SK-MEL-5 (cell line): ENCODE measurements at regions not wholly inside any gene's neighbourhood (a gene's known extent, or its start where the extent isn't known, plus 50 kb on each side); places are given as distances from the start of the nearest gene placed in this dataset.
A peak's percentile ranks its signal among the peaks of the same experiment; 100 is the strongest.
"Not testable (repeated sequence)": the region's sequence is repeated elsewhere in the genome, so short reads cannot be mapped to it uniquely, and the experiment has no call there.

Experiments used
- DNase-seq: peaks from one replicate; pipeline ENCODE4 v3.0.0-alpha.2; 2016; ENCODE audit warnings: low read depth, low spot score
- in situ Hi-C: cut with HindIII; loops from 2 replicates; pipeline ENCODE4 v1.10.0; 2016; ENCODE audit warnings: low sequenced_read_pairs, high pct_unique_total_duplicates, low pct_unique_long_range_greater_than_20kb

DNA sequence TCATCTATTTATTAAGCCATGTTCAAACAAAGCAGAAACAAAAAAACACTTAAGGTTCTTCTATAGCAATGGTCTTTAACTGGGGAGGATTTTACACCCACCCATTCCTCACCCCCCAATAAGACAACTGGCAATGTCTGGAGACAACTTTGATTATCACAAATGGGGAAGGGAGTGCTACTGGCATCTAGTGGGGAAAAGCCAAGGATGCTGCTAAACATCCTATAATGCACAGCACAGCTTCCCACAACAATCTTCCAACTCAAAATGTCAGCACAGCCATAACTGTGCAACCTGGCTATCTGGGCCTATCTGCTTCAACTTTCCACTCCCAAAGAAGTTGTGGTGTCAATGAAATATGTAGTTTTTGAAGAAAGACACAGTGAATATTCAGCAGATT, 1044.4 kb downstream of the CDH8 start:
- in situ Hi-C loops = no loop called here
- DNase-seq = peak; percentile 15

DNA sequence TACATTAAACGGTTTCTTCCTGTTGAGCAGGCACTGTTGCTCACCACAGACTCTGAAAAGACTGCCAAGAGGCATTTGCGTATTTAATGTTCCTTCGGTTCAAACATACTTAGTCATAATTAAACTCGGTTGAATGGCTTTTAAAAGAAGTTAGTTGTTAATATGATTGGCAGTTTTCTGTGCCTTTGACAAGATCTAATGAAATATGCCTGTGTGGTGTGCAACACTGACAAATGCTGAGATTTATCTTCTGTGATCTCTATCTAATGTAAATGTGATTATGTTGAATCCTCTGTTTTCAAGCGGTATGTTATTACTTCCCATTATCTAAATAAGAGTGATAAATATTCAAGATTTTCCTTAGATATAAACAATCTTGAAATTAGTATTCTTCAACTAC, 1046.6 kb downstream of the CDH8 start:
- DNase-seq = no peak
- in situ Hi-C loops = no loop called here

DNA sequence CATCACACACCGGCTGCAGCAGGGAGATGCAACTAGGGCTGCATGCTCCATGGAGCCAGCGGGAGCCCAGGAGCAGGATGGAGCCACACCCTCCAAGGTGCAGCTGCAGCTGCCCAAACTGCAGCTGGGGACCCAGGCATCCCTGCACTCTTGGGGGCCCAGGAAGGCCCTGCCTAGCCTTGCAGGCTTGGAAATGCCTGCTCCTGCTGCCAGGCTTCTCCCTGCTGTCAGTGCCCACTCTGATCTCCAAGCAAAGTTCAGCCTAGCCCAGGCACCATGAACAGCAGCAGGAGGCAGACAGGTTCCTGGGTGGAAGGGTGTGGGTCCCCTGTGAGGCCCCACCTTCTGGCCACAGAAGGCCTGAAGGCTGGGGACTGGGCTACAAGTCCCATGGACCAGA, 1057.1 kb downstream of the CDH8 start:
- in situ Hi-C loops = no loop called here
- DNase-seq = no peak

DNA sequence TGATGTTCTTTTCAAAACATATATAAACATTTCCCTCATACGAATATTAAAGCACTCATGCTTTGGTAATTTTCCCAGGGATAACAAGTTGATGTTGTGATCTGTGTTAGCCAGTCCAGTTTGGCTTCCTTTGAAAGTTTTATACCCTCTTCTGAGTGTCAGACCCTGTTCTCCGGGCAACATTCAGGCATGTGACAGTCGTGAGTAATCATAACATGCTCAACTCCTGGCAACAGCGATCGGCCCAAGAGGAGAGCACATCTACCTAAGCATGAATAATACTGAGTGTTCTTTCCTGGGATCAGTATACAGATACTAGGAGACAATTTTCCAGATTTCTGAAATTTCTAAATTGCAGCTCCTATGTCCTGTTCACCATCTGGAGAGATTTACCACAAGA, 1086.4 kb downstream of the CDH8 start:
- in situ Hi-C loops = no loop called here
- DNase-seq = no peak

DNA sequence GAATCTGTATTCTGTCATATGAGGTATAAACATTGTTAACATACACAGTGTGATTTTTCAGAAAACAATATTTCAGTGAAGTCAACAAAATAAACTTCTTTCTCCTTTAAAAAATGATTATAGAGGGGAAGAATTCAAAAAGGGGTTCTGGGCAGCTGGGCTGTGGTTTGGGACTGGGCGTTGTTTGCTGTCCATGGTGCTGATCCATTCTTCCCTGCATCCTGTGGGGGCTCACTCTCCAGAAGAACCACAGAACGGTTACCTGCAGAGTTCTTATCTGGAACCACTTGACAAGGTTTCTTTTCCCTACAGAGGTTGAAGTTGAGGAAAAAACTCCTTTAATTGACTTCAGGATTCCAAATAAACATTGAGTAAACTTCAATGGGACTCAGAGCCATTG, 1091.0 kb downstream of the CDH8 start:
- in situ Hi-C loops = no loop called here
- DNase-seq = no peak

DNA sequence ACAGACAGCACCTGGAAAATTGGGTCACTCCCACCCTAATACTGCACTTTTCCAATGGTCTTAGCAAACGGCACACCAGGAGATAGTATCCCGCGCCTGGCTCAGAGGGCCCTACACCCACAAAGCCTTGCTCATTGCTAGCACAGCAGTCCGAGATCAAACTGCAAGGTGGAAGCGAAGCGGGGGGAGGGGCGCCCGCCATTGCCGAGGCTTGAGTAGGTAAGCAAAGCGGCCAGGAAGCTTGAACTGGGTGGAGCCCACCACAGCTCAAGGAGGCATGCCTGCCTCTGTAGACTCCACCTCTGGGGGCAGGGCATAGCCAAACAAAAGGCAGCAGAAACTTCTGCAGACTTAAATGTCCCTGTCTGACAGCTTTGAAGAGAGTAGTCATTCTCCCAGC, 1100.0 kb downstream of the CDH8 start:
- DNase-seq, in situ Hi-C loops: not testable (repeated sequence)

DNA sequence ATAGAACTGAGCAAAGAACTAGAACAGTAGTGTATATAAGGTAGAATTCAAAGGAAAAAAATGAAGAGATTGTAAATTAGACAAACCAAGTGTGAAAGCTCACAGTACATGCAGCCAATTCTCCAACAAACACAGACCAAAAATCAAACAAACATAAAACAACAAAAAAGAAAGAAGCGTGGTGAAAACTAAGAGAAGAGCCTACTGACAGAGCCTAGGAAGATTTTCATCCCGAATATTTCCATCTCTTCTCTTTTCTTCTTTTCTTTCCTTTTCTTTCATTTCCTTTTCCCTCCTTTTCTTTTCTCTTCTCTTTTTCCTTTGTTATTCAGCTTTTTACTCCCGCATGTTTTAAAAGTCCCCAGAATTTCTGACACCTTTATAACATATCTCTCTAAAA, 1103.6 kb downstream of the CDH8 start:
- in situ Hi-C loops = no loop called here
- DNase-seq = no peak

DNA sequence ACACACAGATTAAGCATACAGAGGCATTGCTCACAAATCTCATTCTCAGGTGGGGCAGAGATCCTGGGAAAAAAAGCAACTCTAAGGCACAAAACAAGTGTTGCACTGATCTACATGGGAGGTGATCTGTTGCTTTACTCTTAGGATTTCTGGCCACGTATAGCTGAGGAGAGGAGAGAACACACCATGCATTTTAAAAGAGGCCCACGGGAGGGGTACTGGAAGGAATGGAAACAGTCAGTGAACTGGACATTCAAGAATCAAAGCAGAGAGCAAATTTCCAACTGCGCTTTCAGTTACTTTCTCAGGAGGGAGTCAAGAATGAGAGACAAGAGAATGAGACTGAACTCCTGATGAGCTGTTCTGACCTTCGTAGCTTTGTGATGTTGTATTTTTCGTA, 1105.9 kb downstream of the CDH8 start:
- in situ Hi-C loops = no loop called here
- DNase-seq = no peak

DNA sequence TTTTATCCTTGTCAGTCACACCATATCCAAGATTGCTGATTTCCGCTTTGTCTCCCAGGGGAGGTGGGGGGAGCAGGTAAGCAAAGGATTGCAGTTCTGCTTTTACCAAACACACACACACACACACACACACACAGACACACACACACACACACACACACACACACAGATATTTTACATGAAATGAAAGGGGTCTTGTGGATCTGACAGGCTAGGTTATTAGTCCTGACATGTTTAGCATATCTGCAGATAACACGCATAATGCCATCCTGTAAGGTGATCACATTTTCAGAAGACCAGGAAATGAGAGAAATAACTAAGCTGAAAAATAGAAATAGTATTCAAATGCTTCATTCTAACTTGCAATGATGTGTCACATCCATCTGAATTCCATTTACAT, 1113.3 kb downstream of the CDH8 start:
- no peak for DNase-seq
- in situ Hi-C loops = no loop called here

DNA sequence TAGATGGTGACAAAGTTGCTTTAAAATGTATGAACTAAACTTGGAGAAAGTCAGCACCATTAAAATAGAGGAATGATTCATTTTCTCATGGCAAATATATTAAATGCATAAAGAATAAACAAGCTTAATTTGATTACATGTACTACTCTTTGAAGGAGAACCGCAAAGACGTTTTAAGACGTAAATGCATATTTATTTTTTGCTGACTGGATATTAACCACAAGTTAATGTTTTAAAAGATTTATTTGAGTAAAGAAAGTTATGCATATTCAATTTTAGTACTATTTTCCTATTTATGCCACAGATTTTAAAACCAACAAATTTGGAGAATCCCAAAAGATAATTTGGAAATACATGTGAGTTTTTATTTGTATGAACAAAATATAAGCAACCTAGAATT, 1121.9 kb downstream of the CDH8 start:
- no peak for DNase-seq
- in situ Hi-C loops = no loop called here

DNA sequence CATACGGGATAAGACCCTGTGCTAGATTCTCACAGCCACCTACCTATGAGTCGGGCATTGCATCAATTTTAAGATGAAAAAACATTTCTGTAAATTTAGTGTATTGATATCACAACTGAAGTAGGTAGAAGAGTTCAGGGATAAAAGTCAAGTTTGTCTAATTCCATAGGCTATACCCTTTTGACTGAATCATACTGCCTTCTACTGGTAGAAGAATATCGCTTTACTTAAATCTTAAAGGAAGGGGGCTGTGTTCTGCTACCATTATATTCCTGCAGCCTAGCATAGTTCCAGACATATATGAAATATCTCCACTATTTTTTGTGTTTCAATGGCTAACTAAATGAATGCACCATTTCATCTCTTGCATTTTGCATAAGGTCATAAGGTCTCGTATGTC, 1128.6 kb downstream of the CDH8 start:
- peak; percentile 23 for DNase-seq
- in situ Hi-C loops = no loop called here

DNA sequence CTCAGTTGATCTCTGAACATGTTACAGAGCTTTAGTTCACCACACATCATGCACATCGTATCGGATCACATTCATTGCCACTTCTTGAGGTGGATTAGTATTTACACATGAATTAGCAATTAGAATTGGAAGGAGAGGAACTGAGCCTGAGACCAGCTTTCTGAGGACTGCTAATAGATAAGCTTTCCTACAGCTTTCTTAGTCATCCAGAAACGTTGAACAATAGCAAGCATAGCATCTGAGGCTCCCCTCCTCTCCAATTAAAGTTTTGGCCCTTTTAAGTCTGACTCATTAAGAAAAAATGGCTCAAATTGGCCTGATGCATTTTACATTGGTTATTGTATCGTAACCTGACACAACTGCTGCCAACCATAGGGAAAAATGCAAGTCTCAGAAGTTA, 1130.4 kb downstream of the CDH8 start:
- no peak for DNase-seq
- in situ Hi-C loops = no loop called here

DNA sequence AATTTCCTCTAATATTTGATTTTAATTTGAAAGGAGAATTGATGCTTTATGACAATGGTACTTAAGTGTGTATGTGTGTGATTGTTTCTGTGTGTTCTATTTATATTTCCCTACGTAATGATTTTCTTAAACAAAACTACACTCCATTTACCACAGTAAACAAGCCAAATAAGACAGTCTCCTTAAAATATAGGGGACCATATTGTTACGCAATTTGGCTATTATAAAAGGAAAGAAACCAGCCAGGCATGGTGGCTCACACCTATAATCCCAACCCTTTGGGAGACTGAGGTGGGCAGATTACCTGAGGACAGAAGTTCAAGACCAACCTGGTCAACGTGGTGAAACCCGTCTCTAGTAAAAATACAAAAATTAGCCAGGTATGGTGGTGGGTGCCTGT, 1134.1 kb downstream of the CDH8 start:
- in situ Hi-C loops = no loop called here
- DNase-seq = no peak

DNA sequence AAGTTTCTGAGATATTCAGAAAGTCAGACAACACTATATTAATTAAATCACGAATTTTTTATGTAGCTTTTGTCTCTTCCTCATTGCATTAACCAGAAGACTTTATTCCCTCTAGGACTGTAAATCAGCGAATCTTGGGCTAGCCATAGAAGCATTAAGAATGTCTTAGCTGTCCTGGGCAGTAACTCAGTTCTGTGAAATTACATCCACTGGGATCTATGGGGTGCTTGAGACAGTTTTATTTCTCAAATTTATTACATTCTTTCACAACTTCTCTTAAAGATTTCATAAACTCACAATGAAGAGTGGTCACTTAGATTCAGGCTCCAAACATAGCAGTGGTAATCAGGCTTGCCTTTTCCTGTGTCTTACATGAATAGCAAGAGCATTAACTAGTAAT, 1153.4 kb downstream of the CDH8 start:
- in situ Hi-C loops = no loop called here
- DNase-seq = no peak

DNA sequence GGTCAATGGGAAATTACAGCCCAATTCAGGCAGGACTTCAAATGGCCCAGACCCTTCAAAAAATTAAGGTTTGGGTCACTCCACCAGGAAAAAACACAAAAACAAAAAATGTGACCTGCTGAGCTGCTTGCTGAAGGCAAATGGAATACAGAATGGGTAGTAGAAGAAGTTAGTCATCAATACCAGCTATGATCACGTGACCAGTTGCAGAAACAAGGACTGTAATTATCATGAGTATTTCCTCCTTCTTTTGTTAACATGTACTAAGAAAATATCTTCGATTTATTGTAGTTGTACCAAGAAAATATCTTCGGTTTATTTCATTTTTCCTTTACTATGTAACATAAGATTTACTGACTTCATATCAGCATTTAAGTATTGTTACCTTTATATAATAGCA, 1183.6 kb downstream of the CDH8 start:
- no peak for DNase-seq
- in situ Hi-C loops = no loop called here

DNA sequence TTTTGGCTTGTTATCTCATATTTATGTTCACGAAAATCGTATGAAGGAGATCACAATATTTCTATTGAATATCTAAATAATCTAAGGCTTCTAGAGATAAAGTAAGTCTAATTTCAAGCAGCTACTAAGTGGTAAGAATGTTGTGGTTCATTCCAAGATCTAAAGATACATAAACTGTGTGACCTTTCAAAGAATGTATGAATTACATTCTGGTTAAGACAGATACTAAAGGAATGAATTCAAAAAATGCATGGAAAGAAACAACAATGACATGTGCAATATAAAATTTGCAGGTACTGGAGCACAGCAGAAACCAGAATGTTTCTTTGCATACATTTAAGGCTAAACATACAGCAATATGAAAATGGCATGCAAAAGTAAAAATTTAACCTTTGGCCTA, 1214.6 kb downstream of the CDH8 start:
- no peak for DNase-seq
- in situ Hi-C loops = no loop called here

DNA sequence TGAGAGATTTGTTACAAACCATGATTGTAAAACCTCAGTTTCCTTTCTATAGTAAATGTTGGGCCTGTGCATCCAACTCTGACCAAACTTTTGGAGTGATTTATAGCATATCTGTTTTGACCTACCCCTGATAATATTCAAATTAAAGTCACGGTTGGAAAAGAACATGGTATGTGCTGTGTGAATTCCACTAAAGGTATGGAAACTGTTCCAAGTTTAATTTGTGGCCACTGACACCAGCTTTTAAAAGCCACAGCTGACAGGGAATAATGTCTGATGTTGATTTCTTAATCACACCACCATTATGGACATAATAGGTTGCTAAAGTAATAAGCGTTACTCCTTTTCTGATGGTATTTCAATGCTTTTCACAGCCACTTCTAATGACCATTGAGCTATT, 1215.9 kb downstream of the CDH8 start:
- in situ Hi-C loops = no loop called here
- DNase-seq = no peak

DNA sequence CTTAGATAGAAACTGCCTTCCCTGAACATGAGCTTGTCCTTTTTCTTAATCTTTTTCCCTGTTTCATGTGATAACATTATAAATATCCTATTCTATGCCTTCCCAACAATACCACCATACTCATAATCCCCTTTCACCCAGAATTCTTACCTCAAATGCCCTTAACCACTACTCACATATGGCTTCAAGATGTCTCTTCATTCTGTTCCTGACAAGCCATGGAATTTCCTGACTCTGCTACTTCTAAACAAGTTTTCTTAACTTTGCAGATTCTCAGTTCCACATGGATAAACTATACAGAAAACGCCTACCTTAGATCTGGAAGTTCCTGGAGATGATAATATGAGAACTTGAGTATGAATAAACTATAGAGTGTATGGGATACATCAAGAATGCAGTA, 1217.8 kb downstream of the CDH8 start:
- no peak for DNase-seq
- in situ Hi-C loops = no loop called here

DNA sequence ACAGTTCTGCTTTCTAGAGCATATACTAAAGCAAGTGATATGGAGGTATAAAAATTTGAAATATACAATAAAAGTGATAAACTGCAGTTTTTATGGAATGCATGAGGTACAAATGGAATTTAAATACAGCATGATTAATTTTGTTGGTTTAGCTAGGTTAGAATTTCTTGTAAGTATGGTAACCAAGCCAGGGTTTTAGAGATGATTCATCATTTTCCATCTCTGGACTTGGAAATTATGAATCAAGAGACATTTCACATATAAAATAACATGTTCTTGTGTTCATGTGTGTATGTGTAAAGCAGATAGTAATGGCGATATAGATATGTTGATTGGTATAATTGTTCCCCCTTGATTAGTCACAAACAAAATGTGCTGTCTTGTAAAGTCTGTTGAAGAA, 1219.8 kb downstream of the CDH8 start:
- no peak for DNase-seq
- in situ Hi-C loops = no loop called here

DNA sequence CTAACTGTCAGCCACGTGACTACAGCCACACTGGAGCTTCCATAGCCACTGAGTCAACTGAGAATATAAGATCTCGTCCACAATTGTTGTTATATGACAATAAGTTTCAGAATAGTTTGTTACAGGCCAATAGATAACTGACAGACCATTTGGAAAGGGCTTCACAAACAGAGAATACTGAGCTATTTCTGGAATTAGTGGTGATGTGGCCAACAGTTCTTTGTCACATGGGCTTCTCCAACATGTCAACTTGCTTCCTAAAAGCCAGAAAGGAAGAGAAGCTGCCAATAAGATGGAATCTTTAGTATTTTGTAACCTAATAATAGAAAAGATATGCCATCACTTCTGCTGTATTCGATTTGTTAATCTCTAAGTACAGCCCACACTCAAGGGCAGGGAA, 1220.4 kb downstream of the CDH8 start:
- in situ Hi-C loops = no loop called here
- DNase-seq = no peak

DNA sequence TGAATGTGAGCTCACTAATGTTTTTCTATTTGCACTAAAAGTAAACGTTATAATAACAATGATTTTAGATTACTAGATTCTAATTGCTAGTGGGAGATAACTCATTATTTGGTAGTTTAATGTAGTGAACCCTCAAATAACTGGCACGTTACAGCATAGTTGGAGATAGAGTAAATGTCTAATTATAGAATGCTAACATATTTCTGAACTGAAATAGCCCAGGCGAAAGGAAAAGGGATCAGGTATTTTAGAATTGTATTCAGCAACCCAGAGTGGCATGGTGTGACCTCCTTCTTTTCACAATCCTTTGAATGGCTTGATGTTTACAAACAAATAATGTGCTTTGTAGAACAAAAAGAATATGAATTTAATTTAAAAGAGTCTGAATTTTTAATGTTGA, 1221.2 kb downstream of the CDH8 start:
- no peak for DNase-seq
- in situ Hi-C loops = no loop called here
